ENCODE measurements at regions not wholly inside any gene's neighbourhood (a gene's known extent, or its start where the extent isn't known, plus 50 kb on each side); places are given as distances from the start of the nearest gene placed in this dataset.
"Not testable (repeated sequence)": the region's sequence is repeated elsewhere in the genome, so short reads cannot be mapped to it uniquely, and the experiment has no call there.

GRCh38 chr14:81991998-81992397 is 458.3 kb upstream of the SEL1L start:
- H3K9ac ChIP-seq (ENCODE audit: insufficient read length), result no peak overlapping the region
- no peak overlapping the region for H3K27ac ChIP-seq
- TF ChIP-seq FOXP2 (optimal IDR thresholded peaks at IDR 0.05; ENCODE audit: control extremely low read depth, extremely low read length, insufficient read depth), result no peak
- TF ChIP-seq POLR2AphosphoS5 (IDR thresholded peaks at IDR 0.05; ENCODE audit: borderline replicate concordance, low read depth, low read length), result no peak
- no peak for TF ChIP-seq EZH2 (IDR thresholded peaks at IDR 0.05)
- H3K9me3 ChIP-seq (ENCODE audit: low read depth, low read length), result no peaks in the 10 kb centered on the region
- no peak for DNase-seq (ENCODE audit: low read depth, low spot score)
- no peaks in the 10 kb centered on the region for H3K36me3 ChIP-seq (ENCODE audit: insufficient read depth, low read length)
- H3K4me3 ChIP-seq, result no peak overlapping the region

GRCh38 chr14:81993432-81993831 is 459.8 kb upstream of the SEL1L start:
- DNase-seq (ENCODE audit: low read depth, low spot score), result no peak
- H3K36me3 ChIP-seq (ENCODE audit: insufficient read depth, low read length), result no peaks in the 10 kb centered on the region

GRCh38 chr14:82003426-82003825 is 469.8 kb upstream of the SEL1L start:
- no peak for DNase-seq (ENCODE audit: low read depth, low spot score)
- H3K9ac ChIP-seq (ENCODE audit: insufficient read length), result no peak overlapping the region
- TF ChIP-seq FOXP2 (optimal IDR thresholded peaks at IDR 0.05; ENCODE audit: control extremely low read depth, extremely low read length, insufficient read depth) (no peak), POLR2AphosphoS5 (IDR thresholded peaks at IDR 0.05; ENCODE audit: borderline replicate concordance, low read depth, low read length) (no peak), EZH2 (IDR thresholded peaks at IDR 0.05) (no peak)
- no peak overlapping the region for H3K4me3 ChIP-seq
- no peaks in the 10 kb centered on the region for H3K9me3 ChIP-seq (ENCODE audit: low read depth, low read length)
- H3K27ac ChIP-seq, result no peak overlapping the region
- no peaks in the 10 kb centered on the region for H3K36me3 ChIP-seq (ENCODE audit: insufficient read depth, low read length)

More at GRCh38 chr14:81993432-81993831, 459.8 kb upstream of the SEL1L start:
- TF ChIP-seq POLR2AphosphoS5 (IDR thresholded peaks at IDR 0.05; ENCODE audit: borderline replicate concordance, low read depth, low read length) (no peak), FOXP2 (optimal IDR thresholded peaks at IDR 0.05; ENCODE audit: control extremely low read depth, extremely low read length, insufficient read depth) (no peak), EZH2 (IDR thresholded peaks at IDR 0.05) (no peak)
- Histone ChIP-seq H3K9me3 (ENCODE audit: low read depth, low read length) (no peaks in the 10 kb centered on the region), H3K4me3 (no peak overlapping the region), H3K27ac (no peak overlapping the region), H3K9ac (ENCODE audit: insufficient read length) (no peak overlapping the region)

- H3K9me3 ChIP-seq (ENCODE audit: low read depth, low read length), result no peaks in the 10 kb centered on the region
- TF ChIP-seq EZH2 (IDR thresholded peaks at IDR 0.05), result no peak
- no peak for TF ChIP-seq POLR2AphosphoS5 (IDR thresholded peaks at IDR 0.05; ENCODE audit: borderline replicate concordance, low read depth, low read length)
- no peak for TF ChIP-seq FOXP2 (optimal IDR thresholded peaks at IDR 0.05; ENCODE audit: control extremely low read depth, extremely low read length, insufficient read depth)
- H3K27ac ChIP-seq, result no peak overlapping the region
- H3K36me3 ChIP-seq (ENCODE audit: insufficient read depth, low read length), result no peaks in the 10 kb centered on the region
- no peak for DNase-seq (ENCODE audit: low read depth, low spot score)
- H3K9ac ChIP-seq (ENCODE audit: insufficient read length), result no peak overlapping the region
- no peak overlapping the region for H3K4me3 ChIP-seq
Measured at GRCh38 chr14:82009076-82009475, 475.4 kb upstream of the SEL1L start.

GRCh38 chr14:82009993-82010392 is 476.3 kb upstream of the SEL1L start:
- no peaks in the 10 kb centered on the region for H3K36me3 ChIP-seq (ENCODE audit: insufficient read depth, low read length)
- no peaks in the 10 kb centered on the region for H3K9me3 ChIP-seq (ENCODE audit: low read depth, low read length)

GRCh38 chr14:82011460-82011859 is 477.8 kb upstream of the SEL1L start:
- H3K9ac ChIP-seq (ENCODE audit: insufficient read length), result no peak overlapping the region
- H3K4me3 ChIP-seq, result no peak overlapping the region
- TF ChIP-seq POLR2AphosphoS5 (IDR thresholded peaks at IDR 0.05; ENCODE audit: borderline replicate concordance, low read depth, low read length), result no peak
- no peak for TF ChIP-seq EZH2 (IDR thresholded peaks at IDR 0.05)
- TF ChIP-seq FOXP2 (optimal IDR thresholded peaks at IDR 0.05; ENCODE audit: control extremely low read depth, extremely low read length, insufficient read depth), result no peak
- DNase-seq (ENCODE audit: low read depth, low spot score), result no peak
- no peaks in the 10 kb centered on the region for H3K36me3 ChIP-seq (ENCODE audit: insufficient read depth, low read length)
- H3K27ac ChIP-seq, result no peak overlapping the region
- H3K9me3 ChIP-seq (ENCODE audit: low read depth, low read length), result no peaks in the 10 kb centered on the region

More at GRCh38 chr14:82009993-82010392, 476.3 kb upstream of the SEL1L start:
- no peak overlapping the region for H3K9ac ChIP-seq (ENCODE audit: insufficient read length)
- H3K27ac ChIP-seq, result no peak overlapping the region
- no peak for DNase-seq (ENCODE audit: low read depth, low spot score)
- TF ChIP-seq FOXP2 (optimal IDR thresholded peaks at IDR 0.05; ENCODE audit: control extremely low read depth, extremely low read length, insufficient read depth) (no peak), POLR2AphosphoS5 (IDR thresholded peaks at IDR 0.05; ENCODE audit: borderline replicate concordance, low read depth, low read length) (no peak), EZH2 (IDR thresholded peaks at IDR 0.05) (no peak)
- no peak overlapping the region for H3K4me3 ChIP-seq

- no peak overlapping the region for H3K4me3 ChIP-seq
- H3K36me3 ChIP-seq (ENCODE audit: insufficient read depth, low read length), result no peaks in the 10 kb centered on the region
- no peak for TF ChIP-seq POLR2AphosphoS5 (IDR thresholded peaks at IDR 0.05; ENCODE audit: borderline replicate concordance, low read depth, low read length)
- H3K9ac ChIP-seq (ENCODE audit: insufficient read length), result no peak overlapping the region
- no peaks in the 10 kb centered on the region for H3K9me3 ChIP-seq (ENCODE audit: low read depth, low read length)
- H3K27ac ChIP-seq, result no peak overlapping the region
- no peak for DNase-seq (ENCODE audit: low read depth, low spot score)
Measured at GRCh38 chr14:82029038-82029437, 495.4 kb upstream of the SEL1L start.

GRCh38 chr14:82035397-82035796 is 501.7 kb upstream of the SEL1L start:
- Histone ChIP-seq H3K27ac (no peak overlapping the region), H3K36me3 (ENCODE audit: insufficient read depth, low read length) (no peaks in the 10 kb centered on the region), H3K4me3 (no peak overlapping the region), H3K9ac (ENCODE audit: insufficient read length) (no peak overlapping the region), H3K9me3 (ENCODE audit: low read depth, low read length) (no peaks in the 10 kb centered on the region)
- TF ChIP-seq EZH2 (IDR thresholded peaks at IDR 0.05), result no peak
- no peak for TF ChIP-seq FOXP2 (optimal IDR thresholded peaks at IDR 0.05; ENCODE audit: control extremely low read depth, extremely low read length, insufficient read depth)
- no peak for TF ChIP-seq POLR2AphosphoS5 (IDR thresholded peaks at IDR 0.05; ENCODE audit: borderline replicate concordance, low read depth, low read length)
- DNase-seq (ENCODE audit: low read depth, low spot score), result no peak

GRCh38 chr14:82038066-82038465 is 504.4 kb upstream of the SEL1L start:
- not testable (repeated sequence) for H3K4me3 ChIP-seq; H3K27ac ChIP-seq; H3K36me3 ChIP-seq (ENCODE audit: insufficient read depth, low read length); H3K9me3 ChIP-seq (ENCODE audit: low read depth, low read length); DNase-seq (ENCODE audit: low read depth, low spot score); H3K9ac ChIP-seq (ENCODE audit: insufficient read length)
